Globus pallidus (tissue), 1 donor: ENCODE measurements at regions not wholly inside any gene's neighbourhood (a gene's known extent, or its start where the extent isn't known, plus 50 kb on each side); places are given as distances from the start of the nearest gene placed in this dataset.

Source experiments
- DNase-seq: peaks from one replicate; pipeline ENCODE4 v3.0.0-alpha.2; 2015; ENCODE audit warnings: low spot score

DNA sequence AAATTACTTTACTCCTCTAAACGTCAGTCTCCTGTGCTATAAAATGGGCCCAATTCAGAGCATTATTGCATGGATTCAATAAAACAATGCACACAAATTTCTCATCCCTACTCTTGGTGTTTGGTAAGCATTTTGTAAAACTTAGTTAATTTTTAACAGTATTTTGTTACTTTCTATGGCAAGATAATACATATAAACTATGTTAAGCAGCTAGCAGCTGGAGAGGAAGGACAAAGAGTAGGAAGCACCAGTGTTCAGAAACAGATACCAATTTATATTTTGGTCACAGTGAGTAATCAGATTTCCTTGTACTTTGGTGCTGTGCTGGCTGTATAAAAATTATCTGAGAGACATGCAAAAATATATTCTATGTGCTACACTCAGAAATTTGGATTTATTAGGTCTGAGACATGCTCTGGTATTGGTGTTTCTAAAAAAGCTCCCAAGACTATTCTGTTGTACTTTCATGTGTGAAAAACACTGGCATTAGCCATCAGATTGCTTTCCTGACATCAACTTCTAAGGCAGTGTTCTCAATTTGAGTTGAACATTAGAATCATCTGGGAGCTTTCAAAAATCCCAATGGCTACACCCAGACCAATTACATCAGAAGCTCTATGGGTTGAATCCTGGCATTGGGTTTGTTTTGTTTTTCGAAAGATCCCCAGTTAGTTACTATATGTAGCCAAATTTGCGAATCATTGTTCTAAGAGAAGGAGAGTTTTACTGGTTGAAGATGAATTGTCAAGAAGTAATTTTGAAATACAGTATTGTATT lies 100.3 kb upstream of the C1orf87 start:
- DNase-seq, result no peak

GRCh38 chr1:60173006-60173405 lies 99.4 kb upstream of the C1orf87 start:
- DNase-seq, result no peak

- no peak for DNase-seq
Measured at GRCh38 chr1:60171801-60172200, 98.2 kb upstream of the C1orf87 start.

- no peak for DNase-seq
Measured at GRCh38 chr1:60170709-60171108, 97.1 kb upstream of the C1orf87 start.

- no peak for DNase-seq
Measured at GRCh38 chr1:60169206-60169605, 95.6 kb upstream of the C1orf87 start.

- DNase-seq, result no peak
Measured at GRCh38 chr1:60162936-60163335, 89.4 kb upstream of the C1orf87 start.

DNA sequence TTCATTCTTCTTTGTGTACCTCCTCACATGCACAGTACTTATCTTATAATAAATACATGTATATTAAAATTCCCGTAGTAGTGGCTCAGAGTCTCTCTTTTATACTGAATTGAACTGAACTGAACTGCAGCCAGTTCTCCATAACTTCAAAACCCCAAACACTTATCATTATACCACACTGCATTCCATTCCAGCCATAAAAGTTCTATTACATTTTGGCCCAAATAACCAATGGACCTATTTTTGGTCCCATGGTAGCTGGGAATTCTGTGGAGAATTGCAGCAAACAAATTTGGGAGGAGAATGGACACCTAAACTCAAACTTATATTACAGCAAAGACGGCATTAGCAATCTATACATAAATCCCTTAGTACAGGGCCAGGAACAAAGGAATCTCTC lies 86.6 kb upstream of the C1orf87 start:
- DNase-seq, result no peak

- DNase-seq, result no peak
Measured at GRCh38 chr1:60156371-60156770, 82.8 kb upstream of the C1orf87 start.

DNA sequence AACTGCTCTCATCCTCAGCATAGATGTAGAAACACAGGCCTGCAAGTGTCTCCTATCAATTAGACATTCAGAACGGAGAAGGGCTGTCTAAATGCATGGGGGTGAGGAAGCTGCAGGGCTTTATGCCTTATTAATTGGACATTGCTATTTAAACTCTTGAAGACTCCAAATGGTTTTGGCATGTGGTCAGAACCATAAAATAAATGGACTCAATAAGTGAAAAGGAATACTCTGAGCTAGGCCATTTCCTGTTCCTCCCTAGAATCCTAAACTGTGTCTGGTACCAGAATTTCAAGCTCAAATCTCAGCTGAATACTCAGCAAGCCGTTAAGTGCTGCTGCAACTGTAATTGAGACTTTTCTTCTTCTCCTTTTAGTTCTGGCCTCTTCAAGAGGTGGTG lies 80.4 kb upstream of the C1orf87 start:
- no peak for DNase-seq

- no peak for DNase-seq
Measured at GRCh38 chr1:60152891-60153290, 79.3 kb upstream of the C1orf87 start.

- no peak for DNase-seq
Measured at GRCh38 chr1:60151311-60151710, 77.7 kb upstream of the C1orf87 start.

- no peak for DNase-seq
Measured at GRCh38 chr1:60149251-60149650, 75.7 kb upstream of the C1orf87 start.

DNA sequence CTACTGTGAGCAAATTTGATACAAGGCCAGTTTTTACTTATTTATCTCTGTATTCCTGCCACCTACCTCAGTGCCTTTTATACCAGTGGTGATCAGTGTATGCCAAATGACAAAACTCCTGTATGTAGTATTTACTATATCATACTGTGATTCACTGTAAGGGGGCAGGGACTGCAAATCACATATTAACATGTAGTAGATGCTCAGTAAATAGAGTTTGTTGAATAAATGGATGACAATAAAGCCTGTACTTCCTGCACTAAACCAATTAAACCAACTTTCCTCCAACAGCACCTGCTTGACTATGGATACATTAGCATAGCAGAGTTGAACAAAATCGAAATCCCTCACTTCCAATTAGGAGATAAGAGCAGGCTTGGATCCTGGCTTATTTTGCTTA lies 73.3 kb upstream of the C1orf87 start:
- DNase-seq, result no peak

DNA sequence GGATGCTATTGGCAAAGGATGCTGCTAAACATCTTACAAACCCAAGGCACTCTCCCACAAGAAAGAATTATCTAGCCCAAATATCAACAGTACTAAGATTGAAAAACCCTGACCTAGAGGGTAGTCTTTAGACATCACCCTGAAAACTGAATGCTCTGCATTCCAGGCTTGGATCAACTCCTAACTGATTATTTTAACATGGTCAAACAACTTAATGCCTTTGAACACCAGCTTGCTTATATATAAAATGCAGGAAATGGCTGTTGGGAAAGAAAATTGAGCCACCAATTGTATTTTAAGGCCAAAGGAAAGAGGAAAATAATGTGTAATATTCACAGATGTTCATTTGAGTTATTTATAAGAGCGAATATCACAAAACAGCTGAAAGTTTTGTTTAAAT lies 72.2 kb upstream of the C1orf87 start:
- no peak for DNase-seq

- DNase-seq, result no peak
Measured at GRCh38 chr1:60141743-60142142, 68.2 kb upstream of the C1orf87 start.

GRCh38 chr1:60141276-60141675 lies 67.7 kb upstream of the C1orf87 start:
- no peak for DNase-seq

DNA sequence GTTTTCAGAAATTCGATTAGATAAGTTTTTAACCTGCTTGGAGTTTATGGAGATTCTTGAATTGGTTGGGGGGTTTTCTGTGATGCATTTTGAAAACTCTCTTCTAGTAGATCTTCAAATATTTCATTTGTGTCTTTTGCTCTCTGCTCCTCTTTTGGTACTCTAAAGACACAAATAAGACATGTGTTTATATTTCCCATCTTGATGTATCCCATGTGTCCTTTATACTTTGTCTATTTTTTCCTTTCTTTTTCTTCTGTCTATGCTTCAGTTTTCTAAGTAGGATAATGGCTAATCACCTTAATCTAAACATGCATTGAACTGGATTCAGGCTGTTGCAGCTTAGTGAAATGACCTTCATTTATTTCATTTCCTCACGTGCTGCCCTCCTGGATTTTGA lies 63.8 kb upstream of the C1orf87 start:
- DNase-seq, result no peak

- DNase-seq, result no peak
Measured at GRCh38 chr1:60136395-60136794, 62.8 kb upstream of the C1orf87 start.

DNA sequence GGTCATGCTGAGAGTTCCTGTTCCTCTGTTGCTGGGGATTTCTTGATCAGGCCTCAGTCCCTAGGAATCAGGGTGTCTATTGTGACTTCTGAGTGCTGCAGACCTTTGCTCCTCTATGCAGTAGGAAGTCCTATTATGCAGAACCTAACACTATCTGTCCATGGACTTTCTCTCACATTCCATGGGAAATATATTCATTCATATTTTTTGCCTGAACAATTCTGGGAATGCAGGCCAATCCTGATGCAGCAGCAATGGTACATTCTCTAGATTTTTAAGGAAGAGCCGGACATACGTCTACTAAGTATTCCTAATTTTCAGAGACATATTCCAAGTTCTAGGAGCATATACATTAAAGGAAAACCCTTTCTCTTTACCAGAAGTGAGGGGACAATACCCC lies 61.1 kb upstream of the C1orf87 start:
- DNase-seq, result no peak

DNA sequence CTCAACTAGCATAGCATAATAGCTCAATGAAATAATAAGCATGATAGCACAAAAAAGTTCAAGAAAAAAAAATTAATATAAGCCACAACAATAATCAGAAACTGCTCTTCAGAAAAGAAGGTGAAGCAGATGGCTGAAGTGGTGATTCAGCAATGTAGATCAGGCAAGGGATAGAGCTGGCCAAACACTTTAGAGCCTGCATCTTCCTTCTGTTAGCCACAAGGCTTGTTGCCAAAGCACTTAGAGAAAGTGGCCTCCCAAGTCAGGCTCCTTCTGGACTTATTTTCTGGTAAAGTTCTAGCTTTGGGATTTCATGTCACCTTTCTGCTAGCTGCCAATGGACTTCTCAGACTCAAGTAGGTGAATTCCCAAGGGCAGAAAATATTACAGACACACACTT lies 60.3 kb upstream of the C1orf87 start:
- no peak for DNase-seq

- DNase-seq, result no peak
Measured at GRCh38 chr1:60133000-60133673, 59.6 kb upstream of the C1orf87 start.

DNA sequence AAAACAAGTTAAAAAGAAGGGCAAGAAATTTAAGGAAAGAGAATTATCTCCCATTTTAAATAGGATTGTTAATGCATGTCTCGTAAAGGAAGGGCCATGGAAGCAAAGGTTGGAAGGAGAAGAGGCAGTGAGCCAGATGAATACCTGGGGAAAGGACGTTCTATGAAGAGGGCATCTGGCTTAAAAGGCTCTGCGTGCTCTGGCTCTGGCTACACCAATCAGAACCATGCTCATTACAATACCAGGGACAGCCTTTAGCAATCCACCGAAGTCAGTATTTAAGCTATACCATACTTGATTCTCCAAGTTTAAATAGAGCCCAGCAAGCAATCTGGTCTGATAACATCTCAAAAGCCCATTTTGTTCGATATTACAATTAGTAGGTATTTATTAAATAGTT lies 58.5 kb upstream of the C1orf87 start:
- DNase-seq, result no peak

- no peak for DNase-seq
Measured at GRCh38 chr1:60130703-60131102, 57.1 kb upstream of the C1orf87 start.

DNA sequence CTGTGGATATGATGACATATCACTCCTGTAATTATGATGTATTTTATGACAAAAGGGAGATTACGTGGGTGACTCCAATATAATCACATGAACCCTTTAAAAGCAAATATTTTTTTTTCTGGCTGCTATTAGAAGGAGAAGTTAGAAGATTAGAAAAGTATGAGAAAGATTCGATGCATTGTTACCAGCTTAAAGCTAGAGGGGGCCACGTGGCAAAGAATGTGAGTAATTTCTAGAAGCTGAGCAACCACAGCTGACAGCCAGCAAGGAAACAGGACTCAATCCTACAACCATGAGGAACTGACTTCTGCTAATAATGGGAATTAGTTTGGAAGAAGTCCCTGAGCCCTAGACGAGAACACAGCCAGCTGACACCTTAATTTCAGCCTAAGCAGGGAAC lies 56.3 kb upstream of the C1orf87 start:
- DNase-seq, result no peak
